ENCODE measurements at regions not wholly inside any gene's neighbourhood (a gene's known extent, or its start where the extent isn't known, plus 50 kb on each side); places are given as distances from the start of the nearest gene placed in this dataset.

- Histone ChIP-seq H3K4me3 (replicated peaks; ENCODE audit: low read depth, low read length) (no peak overlapping the region), H3K36me3 (ENCODE audit: control insufficient read depth, insufficient read depth, low read length) (no peaks in the 10 kb centered on the region), H3K27me3 (replicated peaks; ENCODE audit: control insufficient read depth, insufficient read depth, low read length) (no peaks in the 10 kb centered on the region)
- no peak for TF ChIP-seq CTCF (IDR thresholded peaks at IDR 0.05; ENCODE audit: insufficient read depth, low read length, poor library complexity, severe bottlenecking)
- DNase-seq (ENCODE audit: extremely low read depth, insufficient read length) = no peak
Measured at GRCh38 chr2:212816267-212816666, 277.7 kb upstream of the ERBB4 start.

- H3K27me3 ChIP-seq (replicated peaks; ENCODE audit: control insufficient read depth, insufficient read depth, low read length) = no peaks in the 10 kb centered on the region
- no peak for TF ChIP-seq CTCF (IDR thresholded peaks at IDR 0.05; ENCODE audit: insufficient read depth, low read length, poor library complexity, severe bottlenecking)
- H3K4me3 ChIP-seq (replicated peaks; ENCODE audit: low read depth, low read length) = no peak overlapping the region
- no peaks in the 10 kb centered on the region for H3K36me3 ChIP-seq (ENCODE audit: control insufficient read depth, insufficient read depth, low read length)
- no peak for DNase-seq (ENCODE audit: extremely low read depth, insufficient read length)
Measured at GRCh38 chr2:212815453-212815852, 276.9 kb upstream of the ERBB4 start.

GRCh38 chr2:212814941-212815340 is 276.3 kb upstream of the ERBB4 start:
- no peak for DNase-seq (ENCODE audit: extremely low read depth, insufficient read length)
- no peak overlapping the region for H3K4me3 ChIP-seq (replicated peaks; ENCODE audit: low read depth, low read length)
- no peak for TF ChIP-seq CTCF (IDR thresholded peaks at IDR 0.05; ENCODE audit: insufficient read depth, low read length, poor library complexity, severe bottlenecking)
- no peaks in the 10 kb centered on the region for H3K27me3 ChIP-seq (replicated peaks; ENCODE audit: control insufficient read depth, insufficient read depth, low read length)
- H3K36me3 ChIP-seq (ENCODE audit: control insufficient read depth, insufficient read depth, low read length) = no peaks in the 10 kb centered on the region

GRCh38 chr2:212811921-212812320 is 273.3 kb upstream of the ERBB4 start:
- no peak overlapping the region for H3K4me3 ChIP-seq (replicated peaks; ENCODE audit: low read depth, low read length)
- no peaks in the 10 kb centered on the region for H3K27me3 ChIP-seq (replicated peaks; ENCODE audit: control insufficient read depth, insufficient read depth, low read length)
- DNase-seq (ENCODE audit: extremely low read depth, insufficient read length) = no peak
- H3K36me3 ChIP-seq (ENCODE audit: control insufficient read depth, insufficient read depth, low read length) = no peaks in the 10 kb centered on the region
- TF ChIP-seq CTCF (IDR thresholded peaks at IDR 0.05; ENCODE audit: insufficient read depth, low read length, poor library complexity, severe bottlenecking) = no peak

- Histone ChIP-seq H3K27me3 (replicated peaks; ENCODE audit: control insufficient read depth, insufficient read depth, low read length) (no peaks in the 10 kb centered on the region), H3K36me3 (ENCODE audit: control insufficient read depth, insufficient read depth, low read length) (no peaks in the 10 kb centered on the region), H3K4me3 (replicated peaks; ENCODE audit: low read depth, low read length) (no peak overlapping the region)
- TF ChIP-seq CTCF (IDR thresholded peaks at IDR 0.05; ENCODE audit: insufficient read depth, low read length, poor library complexity, severe bottlenecking) = no peak
- DNase-seq (ENCODE audit: extremely low read depth, insufficient read length) = peak; percentile 21
Measured at GRCh38 chr2:212811036-212811805, 272.6 kb upstream of the ERBB4 start.
